Endothelial cell of umbilical vein (primary cell): ENCODE measurements at regions not wholly inside any gene's neighbourhood (a gene's known extent, or its start where the extent isn't known, plus 50 kb on each side); places are given as distances from the start of the nearest gene placed in this dataset.

Experiments used
- CTCF ChIP-seq, 2 donors: IDR thresholded peaks; 1 replicate in 1 of 2; 2 replicates in 1 of 2; pipeline ENCODE4 v1.5.1; 2011; ENCODE audit warnings: low read length in 2 of 2, mild to moderate bottlenecking in 2 of 2, moderate library complexity in 2 of 2, control low read depth in 1 of 2, inconsistent platforms in 1 of 2, low read depth in 1 of 2; ENCODE audit not compliant: insufficient read depth in 1 of 2; ENCODE audit errors: extremely low read depth in 1 of 2
- MYC ChIP-seq: IDR thresholded peaks from one replicate; pipeline ENCODE4 v1.6.1; 2011; ENCODE audit warnings: mild to moderate bottlenecking, low read depth, low read length
- POLR2A ChIP-seq: IDR thresholded peaks from 2 replicates; pipeline ENCODE4 v1.6.1; 2012; ENCODE audit warnings: low read depth, mild to moderate bottlenecking, control low read depth, low read length
- POLR2AphosphoS5 ChIP-seq: IDR thresholded peaks from 2 replicates; pipeline ENCODE4 v1.6.1; 2012; ENCODE audit warnings: low read depth, mild to moderate bottlenecking, control low read depth, low read length, moderate library complexity; ENCODE audit not compliant: insufficient read depth

- TF ChIP-seq POLR2A (no peak), MYC (no peak), CTCF (IDR thresholded peaks at IDR 0.05; ENCODE audit: extremely low read depth in 1 of 2, insufficient read depth in 1 of 2, low read depth in 1 of 2, low read length in 2 of 2) (no peak), POLR2AphosphoS5 (no peak)
Observed at GRCh38 chr12:58387199-58387598, 445.8 kb downstream of the ATP23 start.
